WTC11 (cell line): ENCODE measurements at regions not wholly inside any gene's neighbourhood (a gene's known extent, or its start where the extent isn't known, plus 50 kb on each side); places are given as distances from the start of the nearest gene placed in this dataset.

Experiments
- ATAC-seq: fragments of 200-7000 bp; cut with Tn5 transposase; 2 replicates; pipeline ENCODE4 v1.10.0; 2021; ENCODE audit warnings: mild to moderate bottlenecking, moderate library complexity
- CTCF ChIA-PET: fragments of 300-600 bp; sonication (Branson Sonifier 250); formaldehyde crosslinking; loops from one replicate; lab custom pipeline; 2021; ENCODE audit warnings: antibody characterized with exemption; lab: Charles Lee
- POLR2A ChIA-PET: fragments of 350-600 bp; sonication (Branson Sonifier 250); formaldehyde crosslinking; loops from one replicate; lab custom pipeline; 2021; ENCODE audit warnings: antibody characterized with exemption; lab: Charles Lee
- DNase-seq: peaks from one replicate; pipeline ENCODE4 v3.0.0; 2021; ENCODE audit warnings: low spot score
- H3K27ac Mint-ChIP-seq: 2 replicates; pipeline ENCODE4 v1.8.0; 2021; ENCODE audit warnings: mixed read lengths
- H3K27me3 Mint-ChIP-seq: 2 replicates; pipeline ENCODE4 v1.8.0; 2021; ENCODE audit warnings: low read depth, mild to moderate bottlenecking, moderate library complexity, mixed read lengths
- H3K36me3 Mint-ChIP-seq: 2 replicates; pipeline ENCODE4 v1.8.0; 2021; ENCODE audit warnings: mixed read lengths
- H3K4me1 Mint-ChIP-seq: 2 replicates; pipeline ENCODE4 v1.8.0; 2022; ENCODE audit warnings: mixed read lengths
- H3K4me3 Mint-ChIP-seq: 2 replicates; pipeline ENCODE4 v1.8.0; 2021; ENCODE audit warnings: mild to moderate bottlenecking, moderate library complexity, mixed read lengths
- H3K9me3 Mint-ChIP-seq: 2 replicates; pipeline ENCODE4 v1.8.0; 2021; ENCODE audit warnings: mixed read lengths
- ATF1 ChIP-seq: sonication (generic); formaldehyde crosslinking; IDR thresholded peaks from 2 replicates; pipeline ENCODE4 v1.8.1; 2023; ENCODE audit warnings: mild to moderate bottlenecking, moderate library complexity, missing genetic modification reagents
- CTCF ChIP-seq: fragments of 200-600 bp; IDR thresholded peaks from 2 replicates; pipeline ENCODE4 v1.8.0; 2022; ENCODE audit warnings: antibody characterized with exemption
- E2F5 ChIP-seq: sonication (generic); formaldehyde crosslinking; IDR thresholded peaks from 2 replicates; pipeline ENCODE4 v1.8.1; 2022; ENCODE audit warnings: mild to moderate bottlenecking, moderate library complexity, missing genetic modification reagents
- ETV6 ChIP-seq: sonication (generic); formaldehyde crosslinking; IDR thresholded peaks from 2 replicates; pipeline ENCODE4 v1.8.1; 2022; ENCODE audit warnings: mild to moderate bottlenecking, missing genetic modification reagents
- FOXJ3 ChIP-seq: sonication (generic); formaldehyde crosslinking; IDR thresholded peaks from 2 replicates; pipeline ENCODE4 v1.9.0; 2021; ENCODE audit warnings: missing genetic modification reagents, mild to moderate bottlenecking, borderline replicate concordance
- FOXK1 ChIP-seq: sonication (generic); formaldehyde crosslinking; IDR thresholded peaks from 2 replicates; pipeline ENCODE4 v1.8.0; 2022; ENCODE audit warnings: mild to moderate bottlenecking, moderate library complexity, missing genetic modification reagents
- GABPB1 ChIP-seq: sonication (generic); formaldehyde crosslinking; IDR thresholded peaks from 2 replicates; pipeline ENCODE4 v1.8.1; 2023; ENCODE audit warnings: mild to moderate bottlenecking, missing genetic modification reagents
- HMGA2 ChIP-seq: fragments of 250-450 bp; sonication (Bioruptor Pico); IDR thresholded peaks from 2 replicates; pipeline ENCODE4 v1.4.0; 2021; ENCODE audit warnings: mild to moderate bottlenecking, moderate library complexity
- IRF2 ChIP-seq: sonication (generic); formaldehyde crosslinking; IDR thresholded peaks from 2 replicates; pipeline ENCODE4 v1.8.0; 2022; ENCODE audit warnings: low read depth, missing genetic modification reagents, borderline replicate concordance
- JUN ChIP-seq: sonication (generic); formaldehyde crosslinking; IDR thresholded peaks from 2 replicates; pipeline ENCODE4 v1.8.0; 2023; ENCODE audit warnings: mild to moderate bottlenecking, missing genetic modification reagents
- MXD4 ChIP-seq: fragments of 250-450 bp; sonication (Bioruptor Pico); IDR thresholded peaks from 2 replicates; pipeline ENCODE4 v1.8.0; 2021; ENCODE audit warnings: mild to moderate bottlenecking, moderate library complexity, borderline replicate concordance
- MYBL2 ChIP-seq: sonication (generic); formaldehyde crosslinking; IDR thresholded peaks from 2 replicates; pipeline ENCODE4 v1.8.1; 2023; ENCODE audit warnings: mild to moderate bottlenecking, moderate library complexity, missing genetic modification reagents
- NFATC4 ChIP-seq: fragments of 250-450 bp; sonication (Bioruptor Pico); IDR thresholded peaks from 2 replicates; pipeline ENCODE4 v1.9.0; 2021; ENCODE audit warnings: mild to moderate bottlenecking
- NR1H2 ChIP-seq: sonication (generic); formaldehyde crosslinking; IDR thresholded peaks from 2 replicates; pipeline ENCODE4 v1.9.0; 2021; ENCODE audit warnings: mild to moderate bottlenecking, moderate library complexity, missing genetic modification reagents
- NR3C1 ChIP-seq: sonication (generic); formaldehyde crosslinking; conservative IDR thresholded peaks from 2 replicates; pipeline ENCODE4 v1.8.1; 2023; ENCODE audit warnings: low read depth, mild to moderate bottlenecking, missing genetic modification reagents
- PRRX2 ChIP-seq: fragments of 250-450 bp; sonication (Bioruptor Pico); IDR thresholded peaks from 2 replicates; pipeline ENCODE4 v1.8.0; 2021; ENCODE audit warnings: mild to moderate bottlenecking
- RELA ChIP-seq: sonication (generic); formaldehyde crosslinking; IDR thresholded peaks from 2 replicates; pipeline ENCODE4 v1.8.1; 2022; ENCODE audit warnings: missing genetic modification reagents, mild to moderate bottlenecking, borderline replicate concordance
- RORB ChIP-seq: fragments of 250-450 bp; sonication (Bioruptor Pico); IDR thresholded peaks from 2 replicates; pipeline ENCODE4 v1.9.0; 2021; ENCODE audit warnings: mild to moderate bottlenecking
- SMAD3 ChIP-seq: sonication (generic); formaldehyde crosslinking; IDR thresholded peaks from 2 replicates; pipeline ENCODE4 v1.8.0; 2022; ENCODE audit warnings: missing genetic modification reagents, mild to moderate bottlenecking, borderline replicate concordance
- SP1 ChIP-seq: sonication (generic); formaldehyde crosslinking; conservative IDR thresholded peaks from 2 replicates; pipeline ENCODE4 v1.8.1; 2022; ENCODE audit warnings: missing genetic modification reagents
- TCF7 ChIP-seq: sonication (generic); formaldehyde crosslinking; IDR thresholded peaks from 2 replicates; pipeline ENCODE4 v1.8.0; 2022; ENCODE audit warnings: mild to moderate bottlenecking, low read depth, missing genetic modification reagents, moderate library complexity
- ZBTB21 ChIP-seq: sonication (generic); formaldehyde crosslinking; IDR thresholded peaks from 2 replicates; pipeline ENCODE4 v1.8.1; 2023; ENCODE audit warnings: mild to moderate bottlenecking, missing genetic modification reagents, borderline replicate concordance
- TF ChIP-seq, protein P1 (sequence below): sonication (generic); formaldehyde crosslinking; IDR thresholded peaks from 2 replicates; pipeline ENCODE4 v1.8.1; 2023; ENCODE audit warnings: mild to moderate bottlenecking, moderate library complexity, missing genetic modification reagents
- TF ChIP-seq, protein P2 (sequence below): sonication (generic); formaldehyde crosslinking; conservative IDR thresholded peaks from 2 replicates; pipeline ENCODE4 v1.8.1; 2022; ENCODE audit warnings: mild to moderate bottlenecking, missing genetic modification reagents
- TF ChIP-seq, protein P3 (sequence below): sonication (generic); formaldehyde crosslinking; IDR thresholded peaks from 2 replicates; pipeline ENCODE4 v1.8.1; 2022; ENCODE audit warnings: missing genetic modification reagents, borderline replicate concordance

- Mint-ChIP-seq H3K4me3 (no peak overlapping the region), H3K27ac (no peak overlapping the region), H3K27me3 (0 out of 2 replicates have a peak, but pooled peaks cover 5% of the 10 kb centered on the region), H3K4me1 (peaks cover 9% of the 10 kb centered on the region), H3K9me3 (peaks cover 50% of the 10 kb centered on the region), H3K36me3 (peaks cover 61% of the 10 kb centered on the region)
- ATAC-seq (no peak), DNase-seq (no peak)
- CTCF ChIA-PET, result no interaction called here
- POLR2A ChIA-PET, result no interaction called here
- no peak for TF ChIP-seq ATF1 (CRISPR knock-in tag)
- TF ChIP-seq FOXK1 (CRISPR knock-in tag), result no peak
- TF ChIP-seq PRRX2 (CRISPR knock-in tag), result no peak
- no peak for TF ChIP-seq SMAD3 (CRISPR knock-in tag)
- TF ChIP-seq E2F5 (CRISPR knock-in tag), result no peak
- no peak for TF ChIP-seq SP1 (CRISPR knock-in tag)
- no peak for TF ChIP-seq NR1H2 (CRISPR knock-in tag)
- TF ChIP-seq ETV6 (CRISPR knock-in tag), result no peak
- no peak for TF ChIP-seq MYBL2 (CRISPR knock-in tag)
- no peak for TF ChIP-seq NR3C1 (CRISPR knock-in tag)
- TF ChIP-seq HMGA2, result no peak
- TF ChIP-seq, protein P1, sequence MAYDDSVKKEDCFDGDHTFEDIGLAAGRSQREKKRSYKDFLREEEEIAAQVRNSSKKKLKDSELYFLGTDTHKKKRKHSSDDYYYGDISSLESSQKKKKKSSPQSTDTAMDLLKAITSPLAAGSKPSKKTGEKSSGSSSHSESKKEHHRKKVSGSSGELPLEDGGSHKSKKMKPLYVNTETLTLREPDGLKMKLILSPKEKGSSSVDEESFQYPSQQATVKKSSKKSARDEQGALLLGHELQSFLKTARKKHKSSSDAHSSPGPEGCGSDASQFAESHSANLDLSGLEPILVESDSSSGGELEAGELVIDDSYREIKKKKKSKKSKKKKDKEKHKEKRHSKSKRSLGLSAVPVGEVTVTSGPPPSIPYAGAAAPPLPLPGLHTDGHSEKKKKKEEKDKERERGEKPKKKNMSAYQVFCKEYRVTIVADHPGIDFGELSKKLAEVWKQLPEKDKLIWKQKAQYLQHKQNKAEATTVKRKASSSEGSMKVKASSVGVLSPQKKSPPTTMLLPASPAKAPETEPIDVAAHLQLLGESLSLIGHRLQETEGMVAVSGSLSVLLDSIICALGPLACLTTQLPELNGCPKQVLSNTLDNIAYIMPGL, result no peak
- no peak for TF ChIP-seq MXD4 (CRISPR knock-in tag)
- TF ChIP-seq GABPB1 (CRISPR knock-in tag), result no peak
- no peak for TF ChIP-seq RELA
- no peak for TF ChIP-seq IRF2 (CRISPR knock-in tag)
- TF ChIP-seq, protein P2, sequence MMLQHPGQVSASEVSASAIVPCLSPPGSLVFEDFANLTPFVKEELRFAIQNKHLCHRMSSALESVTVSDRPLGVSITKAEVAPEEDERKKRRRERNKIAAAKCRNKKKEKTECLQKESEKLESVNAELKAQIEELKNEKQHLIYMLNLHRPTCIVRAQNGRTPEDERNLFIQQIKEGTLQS (CRISPR knock-in tag), result no peak
- TF ChIP-seq RORB (CRISPR knock-in tag), result no peak
- TF ChIP-seq ZBTB21 (CRISPR knock-in tag), result no peak
- no peak for TF ChIP-seq JUN (CRISPR knock-in tag)
Measured at GRCh38 chr10:130933008-130933390, 378.5 kb downstream of the TCERG1L start.

GRCh38 chr10:130934293-130935127, 377.0 kb downstream of the TCERG1L start:
- peaks cover 9% of the 10 kb centered on the region for H3K4me1 Mint-ChIP-seq
- no peak overlapping the region for H3K27ac Mint-ChIP-seq
- peaks cover 8% of the 10 kb centered on the region; the same call in 1 of the 2 replicates for H3K27me3 Mint-ChIP-seq
- TF ChIP-seq NFATC4 (CRISPR knock-in tag) (no peak), NR1H2 (CRISPR knock-in tag) (no peak), TCF7 (CRISPR knock-in tag) (no peak), CTCF (no peak), FOXJ3 (CRISPR knock-in tag) (no peak)
- TF ChIP-seq, protein P3, sequence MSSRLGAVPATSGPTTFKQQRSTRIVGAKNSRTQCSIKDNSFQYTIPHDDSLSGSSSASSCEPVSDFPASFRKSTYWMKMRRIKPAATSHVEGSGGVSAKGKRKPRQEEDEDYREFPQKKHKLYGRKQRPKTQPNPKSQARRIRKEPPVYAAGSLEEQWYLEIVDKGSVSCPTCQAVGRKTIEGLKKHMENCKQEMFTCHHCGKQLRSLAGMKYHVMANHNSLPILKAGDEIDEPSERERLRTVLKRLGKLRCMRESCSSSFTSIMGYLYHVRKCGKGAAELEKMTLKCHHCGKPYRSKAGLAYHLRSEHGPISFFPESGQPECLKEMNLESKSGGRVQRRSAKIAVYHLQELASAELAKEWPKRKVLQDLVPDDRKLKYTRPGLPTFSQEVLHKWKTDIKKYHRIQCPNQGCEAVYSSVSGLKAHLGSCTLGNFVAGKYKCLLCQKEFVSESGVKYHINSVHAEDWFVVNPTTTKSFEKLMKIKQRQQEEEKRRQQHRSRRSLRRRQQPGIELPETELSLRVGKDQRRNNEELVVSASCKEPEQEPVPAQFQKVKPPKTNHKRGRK (CRISPR knock-in tag), result no peak
- TF ChIP-seq, all 79 proteins: peak for 0
- no peak; the same call in 1 of the 2 replicates for ATAC-seq
- ChIA-PET CTCF (no interaction called here), POLR2A (no interaction called here)
- DNase-seq, result no peak
- Mint-ChIP-seq H3K4me3 (no peak overlapping the region), H3K36me3 (peaks cover 65% of the 10 kb centered on the region), H3K9me3 (peaks cover 64% of the 10 kb centered on the region)
